GM23338 (cell line): ENCODE measurements at regions not wholly inside any gene's neighbourhood (a gene's known extent, or its start where the extent isn't known, plus 50 kb on each side); places are given as distances from the start of the nearest gene placed in this dataset.

ENCODE experiments used
- ATAC-seq: fragments of 200-7000 bp; cut with Tn5 transposase; 3 replicates; pipeline ENCODE4 v1.9.1; 2020
- DNase-seq: peaks from one replicate; pipeline ENCODE4 v3.0.0-alpha.2; 2015; ENCODE audit warnings: low spot score
- H2AFZ ChIP-seq: fragments of 200-600 bp; sonication (generic); 2 replicates; pipeline ENCODE4 v1.8.0; 2016; ENCODE audit warnings: antibody characterized with exemption, mild to moderate bottlenecking, moderate library complexity
- H3F3A ChIP-seq: fragments of 200-600 bp; sonication (generic); replicated peaks from 2 replicates; pipeline ENCODE4 v1.8.0; 2017; ENCODE audit warnings: antibody characterized with exemption, mixed run types, low read depth
- H3K27ac ChIP-seq: fragments of 200-600 bp; sonication (generic); 2 replicates; pipeline ENCODE4 v1.6.1; 2016; ENCODE audit warnings: low read depth
- H3K27me3 ChIP-seq: fragments of 200-600 bp; sonication (generic); 2 replicates; pipeline ENCODE4 v1.8.0; 2016; ENCODE audit warnings: mild to moderate bottlenecking, mixed run types, moderate library complexity; ENCODE audit not compliant: insufficient read depth
- H3K36me3 ChIP-seq: fragments of 200-600 bp; sonication (generic); 2 replicates; pipeline ENCODE4 v1.8.0; 2016; ENCODE audit warnings: mild to moderate bottlenecking; ENCODE audit not compliant: insufficient read depth
- H3K4me1 ChIP-seq: fragments of 200-600 bp; sonication (generic); 2 replicates; pipeline ENCODE4 v1.8.0; 2016; ENCODE audit warnings: mild to moderate bottlenecking, moderate library complexity; ENCODE audit not compliant: insufficient read depth
- H3K4me2 ChIP-seq: fragments of 200-600 bp; sonication (generic); 2 replicates; pipeline ENCODE4 v1.7.1; 2017; ENCODE audit warnings: mixed run types
- H3K4me3 ChIP-seq: fragments of 200-600 bp; sonication (generic); 2 replicates; pipeline ENCODE4 v1.6.1; 2016; ENCODE audit warnings: mixed run types
- H3K79me2 ChIP-seq: fragments of 200-600 bp; sonication (generic); replicated peaks from 2 replicates; pipeline ENCODE4 v1.8.0; 2017; ENCODE audit warnings: mild to moderate bottlenecking; ENCODE audit not compliant: insufficient read depth
- H3K9me2 ChIP-seq: fragments of 200-600 bp; sonication (generic); 2 replicates; pipeline ENCODE4 v1.8.0; 2017; ENCODE audit not compliant: insufficient read depth
- H4K20me1 ChIP-seq: fragments of 200-600 bp; sonication (generic); replicated peaks from 2 replicates; pipeline ENCODE4 v1.8.0; 2017; ENCODE audit warnings: mild to moderate bottlenecking; ENCODE audit not compliant: insufficient read depth
- H3K27ac Mint-ChIP-seq: 2 replicates; pipeline ENCODE4 v1.8.0; 2020; ENCODE audit warnings: inconsistent platforms, mild to moderate bottlenecking, moderate library complexity, mixed read lengths
- H3K27me3 Mint-ChIP-seq: 3 replicates; pipeline ENCODE4 v1.8.0; 2022; ENCODE audit warnings: low read depth, mild to moderate bottlenecking, moderate library complexity, mixed read lengths, inconsistent platforms; ENCODE audit not compliant: insufficient read depth, poor library complexity
- H3K36me3 Mint-ChIP-seq: 3 replicates; pipeline ENCODE4 v1.8.0; 2021; ENCODE audit warnings: low read depth, mild to moderate bottlenecking, inconsistent platforms, moderate library complexity, mixed read lengths
- H3K4me1 Mint-ChIP-seq: 3 replicates; pipeline ENCODE4 v1.8.0; 2020; ENCODE audit warnings: mild to moderate bottlenecking, inconsistent platforms, mixed read lengths
- H3K4me3 Mint-ChIP-seq: 3 replicates; pipeline ENCODE4 v1.8.0; 2021; ENCODE audit warnings: moderate library complexity, mild to moderate bottlenecking, inconsistent platforms, mixed read lengths
- H3K9me3 Mint-ChIP-seq: 3 replicates; pipeline ENCODE4 v1.8.0; 2020; ENCODE audit warnings: moderate library complexity, mild to moderate bottlenecking, inconsistent platforms, mixed read lengths
- CREB1 ChIP-seq: fragments of 250-450 bp; sonication (Bioruptor Pico); IDR thresholded peaks from 2 replicates; pipeline ENCODE4 v1.5.0; 2020; ENCODE audit warnings: low read depth, mild to moderate bottlenecking, moderate library complexity
- EZH2 ChIP-seq: fragments of 200-600 bp; sonication (generic); IDR thresholded peaks from one replicate; pipeline ENCODE4 v1.8.0; 2017; ENCODE audit warnings: antibody characterized with exemption, mild to moderate bottlenecking, low read depth; ENCODE audit not compliant: unreplicated experiment
- JUNB ChIP-seq: IDR thresholded peaks from one replicate; pipeline ENCODE4 v1.6.1; 2016; ENCODE audit warnings: antibody characterized with exemption; ENCODE audit not compliant: unreplicated experiment
- NANOG ChIP-seq: IDR thresholded peaks from 2 replicates; pipeline ENCODE4 v1.6.1; 2016; ENCODE audit warnings: antibody characterized with exemption, borderline replicate concordance
- REST ChIP-seq: IDR thresholded peaks from one replicate; pipeline ENCODE4 v1.6.1; 2018; ENCODE audit warnings: antibody characterized with exemption; ENCODE audit not compliant: unreplicated experiment
- STAT1 ChIP-seq: IDR thresholded peaks from one replicate; pipeline ENCODE4 v1.6.1; 2016; ENCODE audit warnings: antibody characterized with exemption; ENCODE audit not compliant: unreplicated experiment
- ZNF114 ChIP-seq: fragments of 250-450 bp; sonication (Bioruptor Pico); IDR thresholded peaks from 2 replicates; pipeline ENCODE4 v1.5.0; 2020; ENCODE audit warnings: mild to moderate bottlenecking, moderate library complexity
- ZNF331 ChIP-seq: fragments of 250-450 bp; sonication (Bioruptor Pico); IDR thresholded peaks from 2 replicates; pipeline ENCODE4 v1.5.0; 2020; ENCODE audit warnings: low read depth, mild to moderate bottlenecking, moderate library complexity
- TF ChIP-seq, protein P1 (sequence below): IDR thresholded peaks from 2 replicates; pipeline ENCODE4 v1.6.1; 2016; ENCODE audit warnings: antibody characterized with exemption
- TF ChIP-seq, protein P2 (sequence below), 2 experiments: fragments of 200-600 bp in 1 of 2; sonication (generic) in 1 of 2; conservative IDR thresholded peaks; 2 replicates each; pipeline versions ENCODE4 v1.5.1 to v1.6.1; 2016 to 2017; ENCODE audit warnings: antibody characterized with exemption in 2 of 2, low read depth in 2 of 2, mild to moderate bottlenecking in 2 of 2, moderate library complexity in 1 of 2

- no peaks in the 10 kb centered on the region for H3K36me3 Mint-ChIP-seq
- no peaks in the 10 kb centered on the region for H3K9me2 ChIP-seq
- no peaks in the 10 kb centered on the region for H3K9me3 Mint-ChIP-seq
- TF ChIP-seq STAT1: no peak
- no peak for TF ChIP-seq JUNB
- H3K4me3 Mint-ChIP-seq: no peak overlapping the region
- H3K27me3 ChIP-seq: no peaks in the 10 kb centered on the region
- H3K27me3 Mint-ChIP-seq: no peaks in the 10 kb centered on the region
- no peaks in the 10 kb centered on the region for H3F3A ChIP-seq
- peaks cover 10% of the 10 kb centered on the region for H3K4me1 Mint-ChIP-seq
- peaks cover 5% of the 10 kb centered on the region; the same call in 1 of the 2 replicates for H3K4me1 ChIP-seq
- no peak overlapping the region for H3K27ac ChIP-seq
- no peak overlapping the region for H3K4me2 ChIP-seq
- ATAC-seq (no peak), DNase-seq (no peak)
- H2AFZ ChIP-seq: no peak overlapping the region
- no peaks in the 10 kb centered on the region for H3K79me2 ChIP-seq
- no peak overlapping the region for H3K4me3 ChIP-seq
- H4K20me1 ChIP-seq: no peaks in the 10 kb centered on the region
- no peak overlapping the region for H3K27ac Mint-ChIP-seq
- no peaks in the 10 kb centered on the region for H3K36me3 ChIP-seq
Observed at GRCh38 chrX:104427693-104428092, 138.3 kb upstream of the IL1RAPL2 start.

- Histone ChIP-seq H3K4me2 (no peak overlapping the region), H3K36me3 (no peaks in the 10 kb centered on the region), H3K27ac (no peak overlapping the region), H2AFZ (no peak overlapping the region), H3K9me2 (no peaks in the 10 kb centered on the region), H3K4me3 (no peak overlapping the region), H3K79me2 (no peaks in the 10 kb centered on the region), H4K20me1 (no peaks in the 10 kb centered on the region), H3K4me1 (peaks cover 5% of the 10 kb centered on the region; the same call in 1 of the 2 replicates), H3K27me3 (no peaks in the 10 kb centered on the region), H3F3A (no peaks in the 10 kb centered on the region)
- TF ChIP-seq CREB1 (CRISPR knock-in tag): no peak
- no peak for TF ChIP-seq EZH2
- TF ChIP-seq ZNF114 (CRISPR knock-in tag): no peak
- no peak for TF ChIP-seq ZNF331
- no peak for TF ChIP-seq REST
- TF ChIP-seq JUNB: no peak
- TF ChIP-seq, protein P1, sequence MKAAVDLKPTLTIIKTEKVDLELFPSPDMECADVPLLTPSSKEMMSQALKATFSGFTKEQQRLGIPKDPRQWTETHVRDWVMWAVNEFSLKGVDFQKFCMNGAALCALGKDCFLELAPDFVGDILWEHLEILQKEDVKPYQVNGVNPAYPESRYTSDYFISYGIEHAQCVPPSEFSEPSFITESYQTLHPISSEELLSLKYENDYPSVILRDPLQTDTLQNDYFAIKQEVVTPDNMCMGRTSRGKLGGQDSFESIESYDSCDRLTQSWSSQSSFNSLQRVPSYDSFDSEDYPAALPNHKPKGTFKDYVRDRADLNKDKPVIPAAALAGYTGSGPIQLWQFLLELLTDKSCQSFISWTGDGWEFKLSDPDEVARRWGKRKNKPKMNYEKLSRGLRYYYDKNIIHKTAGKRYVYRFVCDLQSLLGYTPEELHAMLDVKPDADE: no peak
- no peak for TF ChIP-seq NANOG
- no peak for TF ChIP-seq STAT1
- TF ChIP-seq, protein P2, sequence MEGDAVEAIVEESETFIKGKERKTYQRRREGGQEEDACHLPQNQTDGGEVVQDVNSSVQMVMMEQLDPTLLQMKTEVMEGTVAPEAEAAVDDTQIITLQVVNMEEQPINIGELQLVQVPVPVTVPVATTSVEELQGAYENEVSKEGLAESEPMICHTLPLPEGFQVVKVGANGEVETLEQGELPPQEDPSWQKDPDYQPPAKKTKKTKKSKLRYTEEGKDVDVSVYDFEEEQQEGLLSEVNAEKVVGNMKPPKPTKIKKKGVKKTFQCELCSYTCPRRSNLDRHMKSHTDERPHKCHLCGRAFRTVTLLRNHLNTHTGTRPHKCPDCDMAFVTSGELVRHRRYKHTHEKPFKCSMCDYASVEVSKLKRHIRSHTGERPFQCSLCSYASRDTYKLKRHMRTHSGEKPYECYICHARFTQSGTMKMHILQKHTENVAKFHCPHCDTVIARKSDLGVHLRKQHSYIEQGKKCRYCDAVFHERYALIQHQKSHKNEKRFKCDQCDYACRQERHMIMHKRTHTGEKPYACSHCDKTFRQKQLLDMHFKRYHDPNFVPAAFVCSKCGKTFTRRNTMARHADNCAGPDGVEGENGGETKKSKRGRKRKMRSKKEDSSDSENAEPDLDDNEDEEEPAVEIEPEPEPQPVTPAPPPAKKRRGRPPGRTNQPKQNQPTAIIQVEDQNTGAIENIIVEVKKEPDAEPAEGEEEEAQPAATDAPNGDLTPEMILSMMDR (conservative IDR thresholded peaks at IDR 0.05; ENCODE audit: low read depth in 2 of 2): no peak
- Mint-ChIP-seq H3K27me3 (no peaks in the 10 kb centered on the region), H3K4me1 (peaks cover 10% of the 10 kb centered on the region), H3K36me3 (no peaks in the 10 kb centered on the region), H3K9me3 (no peaks in the 10 kb centered on the region), H3K4me3 (no peak overlapping the region), H3K27ac (no peak overlapping the region)
- DNase-seq: no peak
- ATAC-seq: no peak
Observed at GRCh38 chrX:104427073-104427472, 138.9 kb upstream of the IL1RAPL2 start.
